ENCODE measurements at regions not wholly inside any gene's neighbourhood (a gene's known extent, or its start where the extent isn't known, plus 50 kb on each side); places are given as distances from the start of the nearest gene placed in this dataset.

GRCh38 chr2:37471994-37472393 lies 127.6 kb downstream of the QPCT start:
- DNase-seq (ENCODE audit: low read depth in 3 of 3), result no peak

- DNase-seq (ENCODE audit: low read depth in 3 of 3), result no peak
Observed at GRCh38 chr2:37472959-37473358, 128.5 kb downstream of the QPCT start.

- DNase-seq (ENCODE audit: low read depth in 3 of 3), result no peak
Observed at GRCh38 chr2:37476411-37476810, 132.0 kb downstream of the QPCT start.

GRCh38 chr2:37477921-37478320 lies 133.5 kb downstream of the QPCT start:
- DNase-seq (ENCODE audit: low read depth in 3 of 3), result no peak

- no peak for DNase-seq (ENCODE audit: low read depth in 3 of 3)
Observed at GRCh38 chr2:37481244-37481643, 136.8 kb downstream of the QPCT start.

- no peak for DNase-seq (ENCODE audit: low read depth in 3 of 3)
Observed at GRCh38 chr2:37489041-37489456, 144.6 kb downstream of the QPCT start.

GRCh38 chr2:37489536-37489935 lies 145.1 kb downstream of the QPCT start:
- DNase-seq (ENCODE audit: low read depth in 3 of 3), result no peak

- no peak for DNase-seq (ENCODE audit: low read depth in 3 of 3)
Observed at GRCh38 chr2:37493425-37493824, 149.0 kb downstream of the QPCT start.

- DNase-seq (ENCODE audit: low read depth in 3 of 3), result no peak
Observed at GRCh38 chr2:37499113-37499512, 154.7 kb downstream of the QPCT start.

GRCh38 chr2:37500031-37500430 lies 155.6 kb downstream of the QPCT start:
- no peak for DNase-seq (ENCODE audit: low read depth in 3 of 3)

- no peak for DNase-seq (ENCODE audit: low read depth in 3 of 3)
Observed at GRCh38 chr2:37501113-37501512, 156.7 kb downstream of the QPCT start.

- DNase-seq (ENCODE audit: low read depth in 3 of 3), result no peak
Observed at GRCh38 chr2:37506407-37507050, 162.1 kb downstream of the QPCT start.

GRCh38 chr2:37507051-37507410 lies 162.6 kb downstream of the QPCT start:
- DNase-seq (ENCODE audit: low read depth in 3 of 3), result no peak

- DNase-seq (ENCODE audit: low read depth in 3 of 3), result no peak
Observed at GRCh38 chr2:37507703-37508102, 163.3 kb downstream of the QPCT start.

GRCh38 chr2:37512971-37513370 lies 158.5 kb downstream of the CDC42EP3 start:
- DNase-seq (ENCODE audit: low read depth in 3 of 3), result no peak

- no peak for DNase-seq (ENCODE audit: low read depth in 3 of 3)
Observed at GRCh38 chr2:37523814-37524362, 147.6 kb downstream of the CDC42EP3 start.

GRCh38 chr2:37526323-37526722 lies 145.1 kb downstream of the CDC42EP3 start:
- DNase-seq (ENCODE audit: low read depth in 3 of 3), result no peak

GRCh38 chr2:37526856-37527255 lies 144.6 kb downstream of the CDC42EP3 start:
- no peak for DNase-seq (ENCODE audit: low read depth in 3 of 3)

GRCh38 chr2:37527361-37527760 lies 144.1 kb downstream of the CDC42EP3 start:
- no peak for DNase-seq (ENCODE audit: low read depth in 3 of 3)

- DNase-seq (ENCODE audit: low read depth in 3 of 3), result no peak
Observed at GRCh38 chr2:37529830-37530415, 141.5 kb downstream of the CDC42EP3 start.

- no peak for DNase-seq (ENCODE audit: low read depth in 3 of 3)
Observed at GRCh38 chr2:37532503-37532902, 138.9 kb downstream of the CDC42EP3 start.

- DNase-seq (ENCODE audit: low read depth in 3 of 3), result no peak
Observed at GRCh38 chr2:37537316-37537715, 134.1 kb downstream of the CDC42EP3 start.

GRCh38 chr2:37541516-37541915 lies 129.9 kb downstream of the CDC42EP3 start:
- DNase-seq (ENCODE audit: low read depth in 3 of 3), result no peak
